Adrenal gland (tissue), 5 donors: ENCODE measurements at regions not wholly inside any gene's neighbourhood (a gene's known extent, or its start where the extent isn't known, plus 50 kb on each side); places are given as distances from the start of the nearest gene placed in this dataset.

Experiments used
- CTCF ChIP-seq, 6 experiments: fragments of 450-650 bp in 4 of 6; fragments of 200-600 bp in 2 of 6; sonication (generic) in 1 of 6; IDR thresholded peaks; 1 replicate in 5 of 6; 2 replicates in 1 of 6; pipeline versions ENCODE4 v1.5.1 to v1.8.0; 2016 to 2021; ENCODE audit warnings: antibody characterized with exemption in 6 of 6, mild to moderate bottlenecking in 2 of 6, moderate library complexity in 1 of 6
- POLR2A ChIP-seq, 2 donors: fragments of 450-650 bp; IDR thresholded peaks; one replicate each; pipeline ENCODE4 v1.6.1; 2017; ENCODE audit warnings: antibody characterized with exemption in 2 of 2, mild to moderate bottlenecking in 2 of 2, moderate library complexity in 1 of 2
- donor health status: DM: no; HTN: no; CAD: no.

GRCh38 chr1:30042438-30043147 is 680.8 kb downstream of the MATN1 start:
- no peak for TF ChIP-seq CTCF (IDR thresholded peaks at IDR 0.05)
- no peak for TF ChIP-seq POLR2A (IDR thresholded peaks at IDR 0.05)
